ENCODE measurements at regions not wholly inside any gene's neighbourhood (a gene's known extent, or its start where the extent isn't known, plus 50 kb on each side); places are given as distances from the start of the nearest gene placed in this dataset.

GRCh38 chr18:22486667-22487066 lies 69.0 kb upstream of the CTAGE1 start:
- no peaks in the 10 kb centered on the region for H3K9me3 Mint-ChIP-seq
- no peak overlapping the region for H3K4me3 Mint-ChIP-seq
- ATAC-seq (ENCODE audit: low read depth) (no peak), DNase-seq (ENCODE audit: low spot score in 2 of 2) (no peak)
- H3K36me3 Mint-ChIP-seq = no peaks in the 10 kb centered on the region
- H3K27ac Mint-ChIP-seq = no peak overlapping the region
- no peaks in the 10 kb centered on the region for H3K4me1 Mint-ChIP-seq
- H3K27me3 Mint-ChIP-seq = no peaks in the 10 kb centered on the region

- Mint-ChIP-seq H3K36me3 (no peaks in the 10 kb centered on the region), H3K27ac (no peak overlapping the region), H3K27me3 (no peaks in the 10 kb centered on the region), H3K9me3 (no peaks in the 10 kb centered on the region), H3K4me1 (no peaks in the 10 kb centered on the region), H3K4me3 (no peak overlapping the region)
- DNase-seq (ENCODE audit: low spot score in 2 of 2) = no peak
- no peak for ATAC-seq (ENCODE audit: low read depth)
Observed at GRCh38 chr18:22488554-22488953, 70.8 kb upstream of the CTAGE1 start.

- no peak overlapping the region for H3K4me3 Mint-ChIP-seq
- DNase-seq (ENCODE audit: low spot score in 2 of 2) (no peak), ATAC-seq (ENCODE audit: low read depth) (no peak)
- H3K4me1 Mint-ChIP-seq = no peaks in the 10 kb centered on the region
- H3K36me3 Mint-ChIP-seq = no peaks in the 10 kb centered on the region
- no peaks in the 10 kb centered on the region for H3K9me3 Mint-ChIP-seq
- no peak overlapping the region for H3K27ac Mint-ChIP-seq
- H3K27me3 Mint-ChIP-seq = no peaks in the 10 kb centered on the region
Observed at GRCh38 chr18:22489704-22490103, 72.0 kb upstream of the CTAGE1 start.

- ATAC-seq (ENCODE audit: low read depth) = no peak
- Mint-ChIP-seq H3K9me3 (no peaks in the 10 kb centered on the region), H3K4me1 (no peaks in the 10 kb centered on the region), H3K27ac (no peak overlapping the region), H3K4me3 (no peak overlapping the region), H3K27me3 (no peaks in the 10 kb centered on the region), H3K36me3 (no peaks in the 10 kb centered on the region)
- DNase-seq (ENCODE audit: low spot score in 2 of 2) = no peak
Observed at GRCh38 chr18:22490429-22490846, 72.7 kb upstream of the CTAGE1 start.

- DNase-seq (ENCODE audit: low spot score in 2 of 2) = no peak
Observed at GRCh38 chr18:22493255-22493654, 75.5 kb upstream of the CTAGE1 start.

GRCh38 chr18:22493940-22494339 lies 76.2 kb upstream of the CTAGE1 start:
- Mint-ChIP-seq H3K27me3 (no peaks in the 10 kb centered on the region), H3K4me3 (no peak overlapping the region), H3K4me1 (no peaks in the 10 kb centered on the region), H3K36me3 (no peaks in the 10 kb centered on the region), H3K9me3 (peaks cover 5% of the 10 kb centered on the region), H3K27ac (no peak overlapping the region)
- DNase-seq (ENCODE audit: low spot score in 2 of 2) = no peak
- ATAC-seq (ENCODE audit: low read depth) = no peak

More at GRCh38 chr18:22493255-22493654, 75.5 kb upstream of the CTAGE1 start:
- Mint-ChIP-seq H3K36me3 (no peaks in the 10 kb centered on the region), H3K4me3 (no peak overlapping the region), H3K27ac (no peak overlapping the region), H3K27me3 (no peaks in the 10 kb centered on the region), H3K9me3 (peaks cover 5% of the 10 kb centered on the region), H3K4me1 (no peaks in the 10 kb centered on the region)
- no peak for ATAC-seq (ENCODE audit: low read depth)

- Mint-ChIP-seq H3K9me3 (peaks cover 5% of the 10 kb centered on the region), H3K4me3 (no peak overlapping the region), H3K27ac (no peak overlapping the region), H3K36me3 (no peaks in the 10 kb centered on the region), H3K4me1 (no peaks in the 10 kb centered on the region), H3K27me3 (no peaks in the 10 kb centered on the region)
- no peak for DNase-seq (ENCODE audit: low spot score in 2 of 2)
- no peak for ATAC-seq (ENCODE audit: low read depth)
Observed at GRCh38 chr18:22494771-22495170, 77.1 kb upstream of the CTAGE1 start.

GRCh38 chr18:22499421-22499820 lies 81.7 kb upstream of the CTAGE1 start:
- DNase-seq (ENCODE audit: low spot score in 2 of 2) = no peak
- H3K36me3 Mint-ChIP-seq = no peaks in the 10 kb centered on the region
- no peak overlapping the region for H3K27ac Mint-ChIP-seq
- ATAC-seq (ENCODE audit: low read depth) = no peak
- H3K9me3 Mint-ChIP-seq = peaks cover 7% of the 10 kb centered on the region
- H3K27me3 Mint-ChIP-seq = no peaks in the 10 kb centered on the region
- H3K4me3 Mint-ChIP-seq = no peak overlapping the region
- no peaks in the 10 kb centered on the region for H3K4me1 Mint-ChIP-seq

GRCh38 chr18:22503803-22504202 lies 86.1 kb upstream of the CTAGE1 start:
- no peak for ATAC-seq (ENCODE audit: low read depth)
- Mint-ChIP-seq H3K27ac (no peak overlapping the region), H3K4me1 (no peaks in the 10 kb centered on the region), H3K36me3 (no peaks in the 10 kb centered on the region), H3K4me3 (no peak overlapping the region), H3K9me3 (peaks cover 2% of the 10 kb centered on the region), H3K27me3 (no peaks in the 10 kb centered on the region)
- no peak for DNase-seq (ENCODE audit: low spot score in 2 of 2)

- peaks cover 2% of the 10 kb centered on the region for H3K9me3 Mint-ChIP-seq
- H3K27ac Mint-ChIP-seq = no peak overlapping the region
- no peaks in the 10 kb centered on the region for H3K27me3 Mint-ChIP-seq
- H3K4me1 Mint-ChIP-seq = no peaks in the 10 kb centered on the region
- no peak for DNase-seq (ENCODE audit: low spot score in 2 of 2)
- H3K4me3 Mint-ChIP-seq = no peak overlapping the region
- no peak for ATAC-seq (ENCODE audit: low read depth)
- no peaks in the 10 kb centered on the region for H3K36me3 Mint-ChIP-seq
Observed at GRCh38 chr18:22504251-22505030, 86.7 kb upstream of the CTAGE1 start.

- H3K9me3 Mint-ChIP-seq = peaks cover 4% of the 10 kb centered on the region
- no peaks in the 10 kb centered on the region for H3K4me1 Mint-ChIP-seq
- no peaks in the 10 kb centered on the region for H3K27me3 Mint-ChIP-seq
- no peak for ATAC-seq (ENCODE audit: low read depth)
- H3K36me3 Mint-ChIP-seq = no peaks in the 10 kb centered on the region
- no peak overlapping the region for H3K27ac Mint-ChIP-seq
- H3K4me3 Mint-ChIP-seq = no peak overlapping the region
- no peak for DNase-seq (ENCODE audit: low spot score in 2 of 2)
Observed at GRCh38 chr18:22505141-22505591, 87.5 kb upstream of the CTAGE1 start.

GRCh38 chr18:22507055-22507454 lies 89.3 kb upstream of the CTAGE1 start:
- no peak overlapping the region for H3K4me3 Mint-ChIP-seq
- no peak overlapping the region for H3K27ac Mint-ChIP-seq
- ATAC-seq (ENCODE audit: low read depth) (no peak), DNase-seq (ENCODE audit: low spot score in 2 of 2) (no peak)
- H3K27me3 Mint-ChIP-seq = no peaks in the 10 kb centered on the region
- H3K36me3 Mint-ChIP-seq = no peaks in the 10 kb centered on the region
- peaks cover 4% of the 10 kb centered on the region for H3K9me3 Mint-ChIP-seq
- no peaks in the 10 kb centered on the region for H3K4me1 Mint-ChIP-seq

GRCh38 chr18:22509423-22509822 lies 91.7 kb upstream of the CTAGE1 start:
- H3K27ac Mint-ChIP-seq = no peak overlapping the region
- no peaks in the 10 kb centered on the region for H3K27me3 Mint-ChIP-seq
- ATAC-seq (ENCODE audit: low read depth) (no peak), DNase-seq (ENCODE audit: low spot score in 2 of 2) (no peak)
- no peak overlapping the region for H3K4me3 Mint-ChIP-seq
- peaks cover 2% of the 10 kb centered on the region for H3K9me3 Mint-ChIP-seq
- no peaks in the 10 kb centered on the region for H3K4me1 Mint-ChIP-seq
- no peaks in the 10 kb centered on the region for H3K36me3 Mint-ChIP-seq

GRCh38 chr18:22510697-22511096 lies 93.0 kb upstream of the CTAGE1 start:
- no peak overlapping the region for H3K4me3 Mint-ChIP-seq
- peaks cover 2% of the 10 kb centered on the region for H3K9me3 Mint-ChIP-seq
- no peaks in the 10 kb centered on the region for H3K4me1 Mint-ChIP-seq
- no peak overlapping the region for H3K27ac Mint-ChIP-seq
- DNase-seq (ENCODE audit: low spot score in 2 of 2) = no peak
- H3K27me3 Mint-ChIP-seq = no peaks in the 10 kb centered on the region
- no peak for ATAC-seq (ENCODE audit: low read depth)
- H3K36me3 Mint-ChIP-seq = no peaks in the 10 kb centered on the region
